Kidney glomerular epithelial cell (primary cell): ENCODE measurements at regions not wholly inside any gene's neighbourhood (a gene's known extent, or its start where the extent isn't known, plus 50 kb on each side); places are given as distances from the start of the nearest gene placed in this dataset.

Experiments
- DNase-seq: peaks from one replicate; lab custom pipeline; 2025; lab: John Stamatoyannopoulos, UW

DNA sequence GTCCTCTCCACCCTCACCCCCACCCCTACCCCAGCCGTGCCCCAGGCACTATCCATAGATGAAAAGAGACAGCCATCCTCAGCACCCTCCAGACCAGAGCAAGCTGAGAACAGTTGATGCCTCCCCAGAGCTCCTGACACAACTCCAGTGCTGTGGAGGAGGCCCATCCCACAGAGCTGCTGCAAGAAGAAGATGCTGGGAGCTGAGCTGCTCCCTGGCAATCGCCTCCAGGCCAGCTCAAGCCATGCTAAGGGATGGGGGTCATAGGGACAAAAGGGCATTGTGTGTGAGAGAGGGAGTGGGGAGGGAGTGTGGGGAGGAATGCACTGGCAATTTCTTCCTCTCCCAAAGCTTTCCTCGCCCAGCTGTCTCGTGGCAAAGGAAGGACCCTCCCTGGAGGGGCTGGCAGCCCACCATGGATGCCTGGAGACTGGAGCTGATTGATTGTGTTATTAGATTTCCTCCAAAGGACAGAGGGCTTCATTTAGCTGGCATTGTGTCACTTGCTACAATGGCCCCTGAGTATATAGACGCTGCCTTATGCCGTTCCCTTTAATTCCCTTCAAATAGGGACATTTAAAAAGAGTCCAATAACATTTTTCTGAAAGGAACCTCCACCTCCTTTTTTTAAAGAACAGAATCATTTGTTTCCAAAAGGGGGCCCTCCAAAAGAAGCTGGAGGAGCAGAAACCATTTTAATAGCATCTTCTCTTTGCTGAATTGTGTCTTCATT lies 476.4 kb downstream of the FOXO1 start:
- no peak for DNase-seq

DNA sequence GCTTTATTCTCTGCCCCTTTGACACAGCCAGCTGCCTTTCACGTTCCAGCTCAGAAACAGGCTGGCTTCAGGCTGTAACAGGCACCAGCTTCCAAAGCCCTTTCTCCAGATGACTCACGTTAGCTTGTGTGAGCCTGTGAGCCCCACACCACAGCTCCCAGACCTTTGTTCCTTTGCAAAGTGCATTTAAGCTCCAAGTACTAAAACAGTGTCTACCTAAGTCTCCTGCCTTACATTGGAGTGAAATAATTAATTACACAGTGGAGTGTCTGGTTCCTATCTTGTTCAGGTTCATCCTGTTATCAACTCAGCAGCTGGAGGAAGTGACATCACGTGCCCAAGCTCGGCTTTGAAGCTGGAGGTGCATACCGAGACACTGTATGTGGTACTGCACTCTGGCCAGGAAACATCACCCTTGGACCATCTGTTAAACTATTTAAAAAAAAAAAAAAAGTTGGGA lies 475.8 kb downstream of the FOXO1 start:
- peak; percentile 61 for DNase-seq

DNA sequence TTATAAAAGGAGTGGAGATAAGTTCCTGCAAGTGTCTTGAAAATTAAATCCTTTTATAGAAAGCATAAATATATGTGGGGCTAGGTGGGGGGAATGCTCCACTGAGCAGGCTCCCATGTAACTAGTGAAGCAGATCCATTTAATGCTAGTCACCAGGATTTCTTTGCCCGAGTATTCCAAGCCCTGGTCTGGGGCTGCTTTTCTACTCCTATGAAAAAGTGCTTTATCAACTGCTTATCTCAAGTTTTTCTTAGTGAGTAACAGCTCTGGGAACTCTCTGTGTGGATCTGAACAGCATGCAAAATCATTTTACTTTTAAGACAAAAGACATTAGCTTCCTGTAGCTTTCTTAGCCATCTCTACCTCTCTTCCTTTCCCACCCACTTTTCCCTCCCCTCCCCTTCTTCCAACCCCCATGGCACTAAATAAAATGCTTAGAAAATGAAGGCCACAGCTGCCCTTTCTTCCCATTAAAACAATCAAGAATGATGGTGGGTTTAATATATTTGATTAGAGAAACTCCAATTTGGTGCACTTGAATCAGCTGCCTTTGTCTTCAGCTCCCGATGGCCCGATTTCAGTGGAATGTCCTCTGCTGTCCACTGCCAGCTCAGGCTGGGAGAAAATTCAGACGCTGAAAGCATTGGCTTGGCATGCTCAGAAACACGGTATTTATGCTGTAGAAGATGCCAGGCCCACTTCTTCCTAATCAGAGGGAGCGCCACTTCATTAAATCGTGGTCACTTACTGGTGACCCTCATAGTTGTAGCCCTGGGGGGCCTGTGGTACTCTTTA lies 475.1 kb downstream of the FOXO1 start:
- peak; percentile 33 for DNase-seq

DNA sequence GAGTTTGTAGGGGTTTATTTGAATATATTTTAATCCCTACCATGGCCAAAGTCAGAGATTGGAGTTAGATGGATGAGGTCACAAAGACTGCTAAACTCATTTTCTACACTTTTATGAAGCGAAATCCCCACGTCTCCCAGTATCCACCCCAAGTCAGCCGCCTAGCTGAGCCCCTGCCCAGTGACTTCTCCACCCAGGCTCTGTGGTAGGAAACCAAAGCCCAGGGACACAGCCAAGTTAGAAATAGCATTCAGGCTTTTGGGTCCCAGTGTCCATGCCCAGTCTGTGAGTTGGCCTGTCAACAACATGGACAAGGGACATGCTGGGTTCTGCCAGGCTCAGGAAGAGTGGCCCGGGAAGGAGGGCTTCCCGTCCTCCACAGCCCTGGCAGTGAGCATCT lies 474.0 kb downstream of the FOXO1 start:
- DNase-seq, result no peak

DNA sequence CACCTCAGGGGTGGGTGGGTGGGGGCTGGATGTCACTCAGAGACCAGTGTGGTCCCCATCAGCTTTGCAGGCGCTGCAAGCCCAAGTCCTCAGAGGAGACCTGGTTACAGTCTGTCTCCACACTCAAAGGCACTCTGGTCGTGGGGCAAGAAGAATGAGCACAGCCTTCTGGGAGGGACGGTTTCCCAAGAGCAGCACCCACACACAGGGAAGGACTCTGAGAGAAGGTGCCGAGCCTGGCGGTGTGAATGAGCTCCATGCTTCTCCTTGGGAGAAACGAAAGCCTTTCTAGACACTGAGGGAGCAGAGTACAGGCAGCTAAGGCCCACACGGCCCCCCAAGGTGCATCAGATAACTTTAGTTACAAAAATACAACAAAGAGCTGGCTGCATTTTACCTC lies 473.6 kb downstream of the FOXO1 start:
- DNase-seq, result no peak

DNA sequence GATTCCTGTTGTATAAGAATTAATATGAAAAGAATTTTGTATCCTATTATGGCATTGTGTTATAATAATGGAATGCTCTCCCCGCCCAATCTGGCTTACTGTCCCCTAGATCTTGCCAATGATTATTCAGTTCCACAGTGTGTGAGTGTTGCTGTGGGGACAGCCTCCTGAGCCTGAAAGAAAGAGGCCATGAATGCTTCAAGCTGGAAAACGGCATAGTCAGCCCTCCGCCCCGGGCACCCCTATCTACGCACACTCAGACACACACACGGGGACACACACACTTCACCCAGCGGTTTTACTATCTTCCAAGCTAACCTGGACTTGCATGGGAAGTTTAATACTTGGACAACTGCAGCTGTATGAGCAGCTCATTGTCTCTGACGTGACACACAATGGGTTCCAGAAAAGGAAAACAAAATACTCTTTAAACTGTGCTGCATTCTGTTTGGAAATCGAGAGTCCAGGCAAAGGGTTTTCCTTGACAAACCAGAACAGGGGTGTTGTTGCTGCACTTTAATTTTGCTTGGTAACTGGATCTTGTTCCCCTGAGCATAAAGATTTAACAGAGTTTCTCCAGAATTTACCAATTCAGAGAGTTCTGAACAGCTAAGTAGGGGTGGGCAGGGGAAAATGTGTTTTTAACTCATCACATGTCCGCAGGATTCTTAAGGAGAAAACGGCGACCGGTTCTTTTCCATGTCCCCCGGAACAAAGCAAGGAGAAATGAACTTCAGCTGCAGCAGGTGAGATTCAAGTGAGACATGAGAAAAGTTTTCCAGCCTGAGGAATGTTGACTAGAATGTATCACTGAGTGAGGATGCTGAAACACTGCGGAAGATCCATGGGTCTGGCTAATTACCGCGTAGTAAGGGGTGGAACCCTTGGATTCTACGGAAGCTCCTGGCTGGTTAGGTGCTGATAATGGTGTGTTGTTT lies 472.9 kb downstream of the FOXO1 start:
- no peak for DNase-seq

DNA sequence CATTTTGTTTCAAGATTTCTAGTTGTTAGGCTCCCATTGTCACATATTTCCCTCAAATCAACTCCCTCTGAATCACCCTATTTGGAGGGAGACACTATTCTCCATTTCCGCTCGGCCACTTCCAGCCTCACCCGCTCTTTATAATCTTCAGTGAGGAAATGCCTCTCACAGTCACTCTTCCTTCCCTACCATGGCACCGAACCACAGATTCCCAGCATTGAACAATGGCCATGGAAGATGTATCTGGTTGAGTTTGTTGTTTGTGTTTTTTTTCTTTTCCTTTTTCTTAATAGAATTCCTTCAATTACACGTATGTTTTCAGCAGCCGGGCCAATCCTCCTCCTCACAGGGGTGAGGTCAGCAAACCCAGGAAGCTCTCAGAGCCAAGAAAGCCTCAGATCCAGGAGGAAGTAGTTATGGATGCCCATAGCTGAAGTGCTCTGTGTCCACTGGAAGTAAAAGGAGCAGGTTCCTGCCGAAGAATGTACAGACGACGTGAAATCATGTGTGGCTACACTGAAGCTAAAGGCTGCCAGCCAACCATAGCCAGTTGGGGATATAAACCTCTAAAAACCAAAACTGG lies 472.1 kb downstream of the FOXO1 start:
- no peak for DNase-seq

DNA sequence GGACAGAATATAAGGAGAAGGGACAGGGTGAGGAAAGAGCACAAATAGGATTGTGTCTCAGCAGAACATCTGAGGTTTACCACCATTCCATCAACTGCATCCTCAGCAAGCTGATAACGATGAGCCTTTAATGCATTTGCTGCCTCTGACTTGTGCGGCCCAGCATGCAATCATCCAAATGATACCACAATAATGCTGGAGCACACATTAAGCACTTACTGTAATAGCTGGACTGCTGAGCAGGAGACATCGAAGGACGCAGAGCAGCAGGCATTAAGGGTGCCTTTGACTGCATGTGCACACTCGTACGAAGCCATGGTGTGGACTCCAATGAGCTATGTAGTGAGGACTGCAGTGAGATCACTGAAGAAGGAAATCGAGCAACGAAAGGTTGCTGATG lies 469.4 kb downstream of the FOXO1 start:
- DNase-seq, result no peak

DNA sequence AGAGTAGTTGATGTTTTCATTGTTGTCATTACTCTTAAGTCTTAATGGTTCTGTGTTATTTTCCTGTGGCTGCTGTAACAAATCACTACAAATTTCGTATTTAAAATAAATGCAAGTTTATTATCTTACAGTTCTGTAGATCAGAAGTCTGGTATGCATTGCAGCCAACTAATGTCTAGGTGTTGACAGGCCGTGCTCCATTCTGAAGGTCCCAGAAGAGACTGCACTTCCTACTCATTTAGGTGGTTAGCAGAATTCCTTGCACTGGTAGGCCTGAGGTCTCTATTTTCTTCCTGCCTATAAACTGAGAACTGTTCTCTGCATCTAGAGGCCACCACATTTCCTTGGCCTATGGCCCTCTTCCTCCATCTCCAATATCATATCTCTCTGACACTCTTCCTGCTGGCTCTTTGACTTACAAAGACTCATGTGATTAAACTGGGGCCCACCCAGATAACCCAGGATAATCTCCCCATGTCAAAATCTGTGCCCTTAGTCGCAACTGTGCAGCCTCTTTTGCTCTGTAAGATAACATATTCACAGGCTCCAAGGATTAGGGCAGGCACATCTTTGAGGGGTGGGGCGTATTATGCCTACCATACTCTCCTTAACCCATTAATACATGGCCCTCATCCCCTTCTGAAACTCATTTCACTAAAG lies 468.4 kb downstream of the FOXO1 start:
- DNase-seq, result no peak

DNA sequence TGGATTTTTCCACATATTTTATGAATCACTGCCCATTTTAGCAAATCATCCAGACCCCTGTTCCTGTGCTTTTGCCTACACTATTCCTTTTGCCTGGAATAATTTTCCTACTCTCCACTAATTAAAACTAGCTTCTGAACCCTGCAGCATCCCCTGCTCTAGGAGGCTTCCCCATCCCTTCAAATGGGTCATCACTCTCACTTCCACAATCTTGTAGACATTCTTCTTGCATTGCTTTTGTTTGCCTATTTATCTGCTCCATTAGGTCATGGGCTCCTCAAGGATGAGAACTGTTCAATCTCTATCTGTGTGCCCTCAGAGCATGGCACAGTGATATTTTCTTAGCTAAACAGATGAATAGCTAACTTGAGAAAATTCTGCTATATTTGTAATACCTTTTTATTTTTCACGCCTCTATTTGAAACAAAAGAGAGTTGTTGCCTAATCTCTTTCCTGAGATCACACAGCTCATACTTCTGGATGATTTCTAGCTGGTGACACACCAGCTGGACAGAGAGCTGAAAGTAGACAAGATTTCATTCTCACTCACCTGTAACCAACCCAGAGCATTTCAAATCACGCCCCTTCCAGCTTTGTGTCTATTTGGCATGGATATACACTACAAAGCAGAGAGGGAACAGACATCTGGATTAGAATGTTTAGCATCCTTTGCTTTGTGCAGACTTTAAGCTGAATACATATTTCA lies 466.0 kb downstream of the FOXO1 start:
- DNase-seq, result no peak

DNA sequence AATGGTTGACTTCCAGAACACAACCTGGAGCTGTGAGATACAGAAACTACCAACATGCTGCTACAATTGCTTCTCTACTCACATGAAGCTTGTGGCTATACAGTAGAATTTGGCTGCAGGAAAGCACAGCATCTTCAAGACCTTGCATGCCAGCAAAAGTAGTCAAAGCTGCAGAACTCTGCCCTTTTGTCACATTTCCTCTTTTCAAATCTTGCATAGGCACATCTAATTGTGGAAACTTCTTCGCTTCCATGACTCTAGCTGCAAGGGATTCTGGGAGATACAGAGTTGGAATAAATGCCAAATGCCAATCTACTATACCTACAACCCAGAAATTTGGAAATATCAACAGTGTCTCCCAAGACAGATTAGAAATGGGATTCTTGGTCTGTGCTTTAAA lies 462.2 kb downstream of the FOXO1 start:
- no peak for DNase-seq

DNA sequence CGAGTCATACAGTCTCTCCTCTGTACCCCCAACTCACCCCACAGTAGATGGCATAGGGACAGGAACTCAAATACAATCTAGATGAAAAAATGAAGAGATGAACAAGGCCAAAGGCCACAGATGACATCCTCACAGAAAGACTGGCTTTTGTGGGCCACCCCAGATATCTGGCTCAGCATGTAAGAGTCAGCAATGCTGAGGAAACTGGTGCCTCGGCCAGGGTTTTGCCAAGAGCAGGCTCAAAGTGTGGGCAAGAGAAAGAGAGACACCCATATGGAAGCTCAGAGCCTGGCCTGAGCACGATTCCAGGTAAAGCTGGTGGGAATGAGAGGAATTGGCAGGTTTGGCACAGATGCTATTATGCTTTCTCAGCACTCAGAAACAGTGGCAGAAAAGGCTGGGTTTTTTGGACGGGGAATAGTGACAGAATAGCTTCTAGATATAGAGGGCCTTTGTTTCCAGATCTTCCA lies 460.6 kb downstream of the FOXO1 start:
- no peak for DNase-seq

DNA sequence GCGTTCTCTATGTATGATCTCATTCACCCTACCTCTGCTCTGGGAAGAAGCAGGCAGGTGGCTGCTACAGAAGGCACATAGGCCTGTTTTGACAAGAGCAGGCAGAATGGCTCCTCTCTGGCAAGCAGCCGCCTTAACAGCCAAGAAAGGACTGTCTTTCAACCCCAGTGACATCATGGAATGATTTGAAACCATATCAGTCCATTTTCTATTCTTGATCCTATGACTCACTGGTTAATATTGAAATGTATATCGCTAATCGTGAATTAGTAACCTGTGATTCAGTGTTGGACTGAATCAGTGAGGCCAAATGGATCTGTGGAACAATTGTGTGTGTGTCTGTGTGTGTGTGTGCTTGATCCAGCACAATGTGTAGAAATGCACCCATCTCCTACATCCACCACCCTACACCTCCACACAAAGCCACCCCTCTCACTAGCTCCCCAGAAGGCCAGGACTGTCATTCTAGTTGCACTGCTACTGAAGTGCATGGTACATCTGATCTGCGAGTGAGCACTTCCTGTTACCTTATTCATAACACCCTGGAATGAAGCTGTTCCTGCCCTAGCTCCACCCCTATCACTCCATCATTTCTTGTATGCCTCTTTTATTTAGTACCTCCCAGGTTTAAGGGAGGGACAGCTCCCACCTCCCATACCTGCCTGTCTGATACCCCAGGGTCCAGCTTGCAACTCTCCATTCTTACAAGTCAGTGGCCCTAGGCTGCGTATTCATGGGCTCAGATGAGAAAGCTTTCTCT lies 460.0 kb downstream of the FOXO1 start:
- DNase-seq, result peak; percentile 25

DNA sequence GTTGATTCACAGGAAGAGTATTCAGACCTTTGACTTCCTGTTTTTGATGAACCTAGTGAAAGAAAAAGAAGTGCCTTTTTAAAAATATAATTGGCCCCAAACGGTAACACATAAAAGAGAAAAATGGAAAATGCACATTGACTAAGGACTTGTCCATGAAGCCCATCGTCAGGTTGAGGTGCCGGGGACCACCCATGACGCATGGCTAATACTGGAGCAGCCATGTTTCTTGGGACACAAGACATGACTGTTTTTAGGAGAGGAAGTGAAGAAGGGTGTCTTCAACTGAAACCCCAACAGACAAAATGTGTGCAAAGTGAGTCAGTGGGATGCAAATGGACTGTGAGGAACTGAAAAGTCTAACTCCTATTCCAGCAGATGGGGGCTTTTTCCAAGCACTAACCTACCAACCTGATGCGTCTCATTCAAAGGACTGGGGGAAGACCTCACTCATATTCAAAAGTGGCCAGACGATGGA lies 459.4 kb downstream of the FOXO1 start:
- no peak for DNase-seq

DNA sequence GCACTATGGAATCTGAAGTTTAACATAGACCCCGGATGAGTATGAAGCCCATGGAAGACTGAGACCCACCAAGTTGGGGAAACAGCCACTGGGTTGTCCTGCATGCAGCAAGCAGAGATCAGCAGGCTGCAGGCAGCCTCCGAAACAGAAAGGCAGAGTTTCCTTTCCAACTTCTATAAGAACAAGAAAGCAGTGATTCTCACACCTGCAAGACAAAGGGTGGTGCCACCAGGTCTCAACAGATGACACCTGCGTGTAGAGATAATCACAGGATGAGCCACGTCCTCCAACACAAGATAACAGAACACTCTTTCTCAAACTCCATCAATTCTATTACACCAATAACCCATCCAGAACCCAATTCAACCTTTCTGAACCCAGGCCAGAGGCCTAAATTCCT lies 457.9 kb downstream of the FOXO1 start:
- no peak for DNase-seq

DNA sequence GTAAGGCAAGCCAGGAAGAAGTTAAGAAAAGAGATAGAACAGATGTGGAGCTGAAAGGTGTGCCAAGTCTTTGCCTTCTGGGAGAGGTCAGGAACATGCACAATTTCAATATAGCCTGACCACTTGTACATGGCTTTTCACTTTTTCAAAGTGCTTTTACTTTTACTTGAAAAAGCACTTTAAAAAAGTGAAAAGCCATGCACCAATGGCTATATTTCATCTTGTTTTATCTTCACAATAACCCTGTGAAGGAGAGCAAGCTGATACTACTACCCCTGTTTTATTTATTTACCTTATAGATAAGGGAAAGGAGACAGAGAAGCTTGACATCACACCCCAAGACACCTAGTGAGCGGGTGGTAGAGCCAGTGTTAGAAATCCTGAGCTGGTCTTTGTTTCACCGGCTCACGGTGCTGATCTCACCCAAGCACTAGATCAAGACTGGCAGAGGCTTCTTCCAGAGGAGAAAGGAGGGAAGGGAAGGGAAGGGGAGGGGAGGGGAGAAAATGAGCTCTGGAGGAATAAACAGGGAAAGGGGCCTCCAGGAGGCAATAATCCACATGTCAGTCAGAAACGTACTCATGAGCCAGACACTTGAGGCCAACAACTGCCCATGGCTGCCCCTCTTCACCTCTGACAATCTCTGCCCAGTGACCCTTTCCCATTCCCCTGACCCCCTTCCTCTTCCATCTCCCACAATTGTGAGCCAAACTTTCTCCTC lies 455.4 kb downstream of the FOXO1 start:
- no peak for DNase-seq

DNA sequence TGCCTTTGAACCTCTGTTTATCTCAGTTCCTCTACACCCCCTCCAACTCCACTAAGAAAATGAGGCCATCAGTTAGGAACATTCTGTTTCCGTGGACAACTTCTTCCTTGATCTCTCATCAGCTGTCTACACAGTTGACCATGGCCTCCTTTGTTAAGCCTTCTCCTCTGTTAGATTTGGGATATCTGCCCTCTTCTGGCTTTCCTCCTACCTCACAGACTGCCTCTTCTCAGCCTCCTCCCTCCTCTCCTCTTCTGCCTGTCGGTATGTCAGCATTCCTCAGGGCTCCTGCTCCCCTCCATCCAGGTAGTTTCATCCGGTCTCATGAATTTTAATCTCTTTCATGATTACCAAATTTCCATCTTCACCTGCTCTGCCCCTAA lies 454.9 kb downstream of the FOXO1 start:
- no peak for DNase-seq

DNA sequence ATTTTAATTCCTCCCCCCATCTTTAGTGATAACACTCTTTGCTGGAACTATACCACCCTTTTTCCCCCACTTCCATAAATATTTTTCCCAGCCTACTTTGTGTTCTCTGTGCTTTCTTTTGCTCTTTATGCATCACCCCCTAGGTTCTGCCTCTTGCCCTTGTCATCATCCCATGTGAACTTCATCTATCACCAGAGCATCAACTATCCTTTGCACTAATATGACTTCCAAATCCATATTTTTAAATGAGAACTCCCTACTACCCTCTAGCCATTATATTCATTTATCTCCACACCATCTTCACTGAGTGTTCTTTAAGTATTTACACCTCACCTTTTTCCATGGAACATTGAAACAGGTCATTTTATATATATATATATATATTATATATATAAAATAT lies 452.7 kb downstream of the FOXO1 start:
- no peak for DNase-seq

DNA sequence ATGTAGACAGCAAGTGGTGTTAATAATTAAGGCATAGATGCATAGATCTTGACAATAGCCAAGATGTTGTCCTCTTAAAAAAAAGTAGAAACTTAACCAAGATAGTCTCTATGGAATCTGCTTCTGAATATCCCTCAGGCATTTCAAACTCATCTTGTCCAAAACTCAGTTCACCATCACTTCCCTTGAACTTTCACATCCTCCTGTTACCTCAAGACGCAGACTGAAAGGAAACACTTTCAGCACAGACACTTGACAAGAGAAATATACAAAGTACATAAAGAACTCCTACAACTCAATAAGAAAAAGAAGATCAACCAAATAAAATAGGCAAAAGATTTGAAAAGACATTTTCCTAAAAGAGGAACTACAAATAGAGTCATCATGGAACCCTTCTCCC lies 451.1 kb downstream of the FOXO1 start:
- DNase-seq, result no peak
